Naive thymus-derived CD4-positive, alpha-beta T cell (primary cell): ENCODE measurements at regions not wholly inside any gene's neighbourhood (a gene's known extent, or its start where the extent isn't known, plus 50 kb on each side); places are given as distances from the start of the nearest gene placed in this dataset.

Experiments used
- ATAC-seq: fragments of 150-1000 bp; cut with Tn5 transposase; 2 replicates; pipeline ENCODE4 v1.10.0; 2021; ENCODE audit warnings: mild to moderate bottlenecking, moderate library complexity
- CTCF ChIA-PET: fragments of 350-600 bp; sonication (Branson Sonifier 250); formaldehyde crosslinking; loops from one replicate; lab custom pipeline; 2021; ENCODE audit warnings: antibody characterized with exemption; lab: Charles Lee
- POLR2A ChIA-PET: fragments of 350-600 bp; sonication (Branson Sonifier 250); formaldehyde crosslinking; loops from one replicate; lab custom pipeline; 2021; ENCODE audit warnings: antibody characterized with exemption, inconsistent platforms; lab: Charles Lee
- DNase-seq, 9 donors: peaks; one replicate each; pipeline versions ENCODE4 v3.0.0 to v3.0.0-alpha.2; 2020 to 2022; ENCODE audit warnings: mixed read lengths in 1 of 9
- H3K27ac ChIP-seq: one replicate; pipeline ENCODE4 v1.7.0; 2013; ENCODE audit warnings: mild to moderate bottlenecking, low read depth, low read length, moderate library complexity
- H3K27me3 ChIP-seq, 2 donors: one replicate each; pipeline ENCODE4 v1.7.0; 2013; ENCODE audit warnings: low read length in 2 of 2, mild to moderate bottlenecking in 2 of 2, moderate library complexity in 2 of 2; ENCODE audit not compliant: control insufficient read depth in 2 of 2, insufficient read depth in 2 of 2
- H3K36me3 ChIP-seq, 3 experiments: 1 replicate in 2 of 3; 2 replicates in 1 of 3; pipeline ENCODE4 v1.7.0; 2013; ENCODE audit warnings: low read length in 3 of 3, mild to moderate bottlenecking in 3 of 3, moderate library complexity in 1 of 3; ENCODE audit not compliant: insufficient read depth in 3 of 3, control insufficient read depth in 2 of 3
- H3K4me1 ChIP-seq, 2 donors: one replicate each; pipeline ENCODE4 v1.7.0; 2013; ENCODE audit warnings: low read length in 2 of 2, mild to moderate bottlenecking in 2 of 2, moderate library complexity in 1 of 2; ENCODE audit not compliant: control insufficient read depth in 2 of 2, insufficient read depth in 2 of 2
- H3K4me3 ChIP-seq: 2 replicates; pipeline ENCODE4 v1.7.0; 2013; ENCODE audit warnings: mild to moderate bottlenecking, low read length
- H3K9me3 ChIP-seq, 3 experiments: 1 replicate in 2 of 3; 2 replicates in 1 of 3; pipeline ENCODE4 v1.7.0; 2013; ENCODE audit warnings: low read length in 3 of 3; ENCODE audit not compliant: control insufficient read depth in 2 of 3
- H3K27ac Mint-ChIP-seq, 9 donors: one replicate each; pipeline ENCODE4 v1.8.0; 2020 to 2022; ENCODE audit warnings: mixed read lengths in 9 of 9, mild to moderate bottlenecking in 8 of 9, moderate library complexity in 5 of 9, inconsistent platforms in 2 of 9
- H3K27me3 Mint-ChIP-seq, 5 donors: one replicate each; pipeline ENCODE4 v1.8.0; 2021 to 2022; ENCODE audit warnings: mixed read lengths in 5 of 5, mild to moderate bottlenecking in 1 of 5
- H3K36me3 Mint-ChIP-seq, 5 donors: one replicate each; pipeline ENCODE4 v1.8.0; 2020 to 2022; ENCODE audit warnings: mixed read lengths in 5 of 5, mild to moderate bottlenecking in 3 of 5, inconsistent platforms in 1 of 5
- H3K4me1 Mint-ChIP-seq, 7 donors: one replicate each; pipeline ENCODE4 v1.8.0; 2020 to 2022; ENCODE audit warnings: mixed read lengths in 7 of 7, mild to moderate bottlenecking in 3 of 7, inconsistent platforms in 1 of 7
- H3K4me3 Mint-ChIP-seq, 10 donors: one replicate each; pipeline ENCODE4 v1.8.0; 2020 to 2022; ENCODE audit warnings: mild to moderate bottlenecking in 10 of 10, mixed read lengths in 10 of 10, moderate library complexity in 6 of 10, inconsistent platforms in 2 of 10
- H3K9me3 Mint-ChIP-seq, 11 donors: one replicate each; pipeline ENCODE4 v1.8.0; 2020 to 2022; ENCODE audit warnings: mixed read lengths in 11 of 11, mild to moderate bottlenecking in 4 of 11, inconsistent platforms in 1 of 11, moderate library complexity in 1 of 11
- intact Hi-C, 2 donors: fragments of 100-400 bp; cut with micrococcal nuclease; formaldehyde crosslinking; loops; one replicate each; pipeline ENCODE4 v1.15.1; 2023

DNA sequence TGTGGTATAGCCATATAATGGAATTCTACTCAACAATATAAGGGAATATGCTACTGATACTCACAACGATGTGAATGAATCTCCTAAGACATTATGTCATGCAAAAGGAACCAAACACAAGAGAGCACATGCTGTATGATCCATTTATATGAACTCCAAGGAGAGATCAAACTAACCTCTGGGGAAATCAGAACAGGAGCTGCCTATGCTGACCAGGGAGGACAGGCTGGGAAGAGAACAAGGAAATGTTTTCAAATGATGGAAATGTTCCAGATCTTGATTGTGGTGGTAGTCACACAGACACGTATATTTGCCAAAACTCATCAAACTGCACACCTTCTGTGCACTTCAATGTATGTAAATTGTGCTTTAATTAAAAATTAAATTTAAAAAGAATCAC lies 175.3 kb downstream of the BCOR start:
- no peak overlapping the region for H3K27ac ChIP-seq
- H3K4me1 ChIP-seq: no peaks in the 10 kb centered on the region
- no peak for ATAC-seq
- POLR2A ChIA-PET: interaction anchor here (0.6 kb wide), 1 partner anchor 273 kb away, joined by 3 read pairs; no protein-coding TSS in a partner anchor
- Mint-ChIP-seq H3K27ac (no peak overlapping the region), H3K4me1 (peaks cover 0 to 3% (median 0%) of the 10 kb centered on the region in 7 donors), H3K9me3 (no peaks in the 10 kb centered on the region), H3K4me3 (no peak overlapping the region), H3K27me3 (no peaks in the 10 kb centered on the region), H3K36me3 (no peaks in the 10 kb centered on the region)
- H3K9me3 ChIP-seq: no peaks in the 10 kb centered on the region
- no peak for DNase-seq
- H3K27me3 ChIP-seq: no peaks in the 10 kb centered on the region
- intact Hi-C loops: no loop called here
- no peak overlapping the region for H3K4me3 ChIP-seq
- H3K36me3 ChIP-seq: no peaks in the 10 kb centered on the region
- CTCF ChIA-PET: no interaction called here

DNA sequence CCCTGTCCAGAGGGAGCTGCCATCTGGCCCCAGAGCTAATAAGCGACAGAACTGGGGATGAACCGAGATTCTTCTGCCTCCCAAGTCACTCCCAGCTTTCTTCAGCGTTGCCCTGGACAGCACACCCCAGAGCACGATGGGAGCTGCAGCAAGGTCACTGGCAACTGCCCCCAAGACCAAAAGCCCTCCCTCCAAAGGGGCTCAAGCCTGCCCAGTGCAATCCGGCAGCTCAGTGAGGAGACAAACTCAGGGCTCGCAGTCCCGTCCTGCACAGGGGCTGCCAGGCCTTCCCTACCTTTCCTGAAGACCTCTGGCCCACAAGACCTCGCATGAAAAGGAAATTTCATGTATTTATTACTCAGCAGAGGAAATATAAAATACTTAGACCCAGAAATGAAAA lies 174.8 kb downstream of the BCOR start:
- Mint-ChIP-seq H3K4me1 (peaks cover 0 to 3% (median 0%) of the 10 kb centered on the region in 7 donors), H3K27ac (no peak overlapping the region), H3K36me3 (no peaks in the 10 kb centered on the region), H3K4me3 (no peak overlapping the region), H3K27me3 (no peaks in the 10 kb centered on the region), H3K9me3 (no peaks in the 10 kb centered on the region)
- intact Hi-C loops: no loop called here
- no peak for ATAC-seq
- Histone ChIP-seq H3K36me3 (no peaks in the 10 kb centered on the region), H3K9me3 (no peaks in the 10 kb centered on the region), H3K27ac (no peak overlapping the region), H3K4me3 (no peak overlapping the region), H3K27me3 (no peaks in the 10 kb centered on the region), H3K4me1 (no peaks in the 10 kb centered on the region)
- ChIA-PET POLR2A (interaction anchor here (0.5 to 0.6 kb wide), 3 partner anchors 10 to 273 kb away, joined by 3 read pairs; no protein-coding TSS in a partner anchor), CTCF (no interaction called here)
- DNase-seq: no peak

- intact Hi-C loops: no loop called here
- Histone ChIP-seq H3K27ac (no peak overlapping the region), H3K4me3 (no peak overlapping the region), H3K4me1 (no peaks in the 10 kb centered on the region), H3K9me3 (no peaks in the 10 kb centered on the region), H3K27me3 (no peaks in the 10 kb centered on the region), H3K36me3 (no peaks in the 10 kb centered on the region)
- no peak for DNase-seq
- H3K27me3 Mint-ChIP-seq: no peaks in the 10 kb centered on the region
- H3K9me3 Mint-ChIP-seq: peaks cover 0 to 2% (median 0%) of the 10 kb centered on the region in 11 donors
- peaks cover 0 to 5% (median 0%) of the 10 kb centered on the region in 7 donors for H3K4me1 Mint-ChIP-seq
- no peak for ATAC-seq
- ChIA-PET POLR2A (no interaction called here), CTCF (no interaction called here)
- no peak overlapping the region for H3K4me3 Mint-ChIP-seq
- H3K36me3 Mint-ChIP-seq: no peaks in the 10 kb centered on the region
- no peak overlapping the region for H3K27ac Mint-ChIP-seq
These were observed 170.4 kb downstream of the BCOR start for GRCh38 chrX:39927380-39927779.

GRCh38 chrX:39928704-39929378 lies 168.9 kb downstream of the BCOR start:
- Histone ChIP-seq H3K27me3 (no peaks in the 10 kb centered on the region), H3K4me1 (no peaks in the 10 kb centered on the region), H3K4me3 (no peak overlapping the region), H3K9me3 (no peaks in the 10 kb centered on the region), H3K27ac (no peak overlapping the region), H3K36me3 (no peaks in the 10 kb centered on the region)
- POLR2A ChIA-PET: no interaction called here
- Mint-ChIP-seq H3K36me3 (no peaks in the 10 kb centered on the region), H3K9me3 (peaks cover 0 to 2% (median 0%) of the 10 kb centered on the region in 11 donors), H3K4me1 (peaks cover 0 to 5% (median 0%) of the 10 kb centered on the region in 7 donors), H3K27me3 (no peaks in the 10 kb centered on the region), H3K27ac (no peak overlapping the region), H3K4me3 (no peak overlapping the region)
- DNase-seq (no peak), ATAC-seq (no peak)
- intact Hi-C loops: no loop called here
- CTCF ChIA-PET: no interaction called here

DNA sequence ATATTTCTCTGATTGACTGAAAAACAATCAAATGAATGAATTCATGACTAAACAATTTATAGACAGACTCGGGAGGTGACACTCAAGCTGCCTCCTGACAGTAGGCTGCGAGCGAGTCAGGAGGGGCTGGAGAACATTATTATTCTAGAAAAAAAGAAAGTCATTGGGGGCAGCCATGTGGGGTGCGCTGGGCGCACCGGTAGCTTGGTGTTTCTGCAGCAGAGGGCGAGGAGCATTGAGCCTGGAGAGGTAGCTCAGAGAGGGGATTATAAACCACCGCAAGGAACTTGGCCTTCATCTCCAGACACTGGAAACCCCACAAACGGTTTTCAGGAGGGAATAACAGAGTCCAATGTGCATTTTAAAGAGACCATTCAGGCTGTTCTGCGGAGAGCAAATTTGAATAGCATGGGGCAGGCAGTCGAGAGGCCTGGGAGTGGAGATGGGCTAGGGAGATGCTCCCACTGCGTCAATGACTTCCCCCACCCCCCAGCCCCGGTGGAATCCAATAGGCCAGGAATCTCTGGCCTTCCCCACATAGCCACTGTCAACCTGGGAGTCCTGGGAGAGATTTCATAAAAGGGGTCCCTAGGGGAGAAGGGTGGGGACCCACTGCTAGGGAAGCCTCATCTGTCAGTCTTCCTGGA lies 168.3 kb downstream of the BCOR start:
- Histone ChIP-seq H3K36me3 (no peaks in the 10 kb centered on the region), H3K27me3 (no peaks in the 10 kb centered on the region), H3K9me3 (no peaks in the 10 kb centered on the region), H3K4me1 (no peaks in the 10 kb centered on the region), H3K4me3 (no peak overlapping the region), H3K27ac (no peak overlapping the region)
- POLR2A ChIA-PET: no interaction called here
- intact Hi-C loops: loop anchor here in 1 of 2 donors (10.0 kb wide), 1 partner anchor 75 kb away; no protein-coding TSS in a partner anchor
- no peaks in the 10 kb centered on the region for H3K36me3 Mint-ChIP-seq
- DNase-seq: no peak
- no peaks in the 10 kb centered on the region for H3K27me3 Mint-ChIP-seq
- CTCF ChIA-PET: no interaction called here
- peaks cover 0 to 5% (median 0%) of the 10 kb centered on the region in 7 donors for H3K4me1 Mint-ChIP-seq
- ATAC-seq: no peak
- H3K4me3 Mint-ChIP-seq: peak overlapping the region in 1 of 10 donors; percentile 13
- H3K9me3 Mint-ChIP-seq: peaks cover 0 to 2% (median 0%) of the 10 kb centered on the region in 11 donors
- no peak overlapping the region for H3K27ac Mint-ChIP-seq

GRCh38 chrX:39930786-39931528 lies 166.8 kb downstream of the BCOR start:
- H3K27me3 Mint-ChIP-seq: no peaks in the 10 kb centered on the region
- no peak overlapping the region for H3K4me3 Mint-ChIP-seq
- ATAC-seq (no peak), DNase-seq (no peak)
- Histone ChIP-seq H3K4me1 (no peaks in the 10 kb centered on the region), H3K36me3 (no peaks in the 10 kb centered on the region), H3K27ac (no peak overlapping the region), H3K9me3 (no peaks in the 10 kb centered on the region), H3K4me3 (no peak overlapping the region), H3K27me3 (no peaks in the 10 kb centered on the region)
- ChIA-PET POLR2A (no interaction called here), CTCF (interaction anchor here (0.6 to 0.7 kb wide), 2 partner anchors 38 to 347 kb away, joined by 3 read pairs; no protein-coding TSS in a partner anchor)
- no peak overlapping the region for H3K27ac Mint-ChIP-seq
- H3K36me3 Mint-ChIP-seq: no peaks in the 10 kb centered on the region
- H3K4me1 Mint-ChIP-seq: peaks cover 0 to 2% (median 0%) of the 10 kb centered on the region in 7 donors
- H3K9me3 Mint-ChIP-seq: peaks cover 0 to 2% (median 0%) of the 10 kb centered on the region in 11 donors
- intact Hi-C loops: loop anchor here in 1 of 2 donors (10.0 kb wide), 1 partner anchor 76 kb away; no protein-coding TSS in a partner anchor
